ENCODE measurements at regions not wholly inside any gene's neighbourhood (a gene's known extent, or its start where the extent isn't known, plus 50 kb on each side); places are given as distances from the start of the nearest gene placed in this dataset.
"Not testable (repeated sequence)": the region's sequence is repeated elsewhere in the genome, so short reads cannot be mapped to it uniquely, and the experiment has no call there.

DNA sequence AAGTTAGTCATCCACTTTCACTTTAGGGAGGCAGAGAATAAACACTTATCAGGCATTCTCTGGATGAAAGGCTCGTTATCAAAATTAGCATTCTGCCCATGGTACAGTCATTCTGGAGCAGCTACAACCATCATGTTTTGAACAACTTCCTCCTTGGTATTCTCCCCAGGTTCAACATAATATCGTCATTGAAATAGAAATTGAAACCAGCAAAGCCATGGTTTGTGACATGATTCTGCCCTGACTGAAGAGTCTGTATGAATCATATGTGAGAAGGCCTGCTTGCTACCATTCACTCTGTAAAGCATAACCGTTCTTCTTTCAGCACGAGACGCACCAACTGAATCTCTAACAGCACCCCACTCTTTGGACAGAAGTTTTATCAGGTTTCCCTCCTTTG lies 127.5 kb upstream of the RADX start:
- Histone ChIP-seq H3K9ac (ENCODE audit: control insufficient read depth, extremely low read depth, insufficient read depth, low read length) (no peak overlapping the region), H3K4me3 (ENCODE audit: control insufficient read depth in 2 of 3, extremely low read depth in 1 of 3, insufficient read depth in 2 of 3, low read depth in 1 of 3, low read length in 3 of 3) (no peak overlapping the region), H4K20me1 (ENCODE audit: control insufficient read depth, extremely low read depth, insufficient read depth, low read length) (no peaks in the 10 kb centered on the region), H3K4me1 (ENCODE audit: control insufficient read depth, extremely low read depth, insufficient read depth, low read length) (no peaks in the 10 kb centered on the region), H2AFZ (ENCODE audit: control insufficient read depth, low read length) (no peak overlapping the region), H3K9me1 (ENCODE audit: control insufficient read depth, extremely low read depth, insufficient read depth, low read length) (no peaks in the 10 kb centered on the region), H3K9me3 (ENCODE audit: control insufficient read depth, low read depth, low read length) (no peaks in the 10 kb centered on the region), H3K36me3 (ENCODE audit: control insufficient read depth in 2 of 2, extremely low read depth in 1 of 2, insufficient read depth in 2 of 2, low read length in 2 of 2) (no peaks in the 10 kb centered on the region), H3K27me3 (ENCODE audit: control insufficient read depth, extremely low read depth, insufficient read depth, low read length) (peaks cover 2% of the 10 kb centered on the region), H3K27ac (ENCODE audit: control insufficient read depth, insufficient read depth, low read length) (no peak overlapping the region), H3K79me2 (ENCODE audit: control insufficient read depth, insufficient read depth, low read length) (no peaks in the 10 kb centered on the region), H3K4me2 (ENCODE audit: control insufficient read depth, extremely low read depth, insufficient read depth, low read depth, low read length) (no peak overlapping the region)
- FAIRE-seq (no peak), DNase-seq (ENCODE audit: low read depth, low spot score) (no peak)
- TF ChIP-seq, protein P1, sequence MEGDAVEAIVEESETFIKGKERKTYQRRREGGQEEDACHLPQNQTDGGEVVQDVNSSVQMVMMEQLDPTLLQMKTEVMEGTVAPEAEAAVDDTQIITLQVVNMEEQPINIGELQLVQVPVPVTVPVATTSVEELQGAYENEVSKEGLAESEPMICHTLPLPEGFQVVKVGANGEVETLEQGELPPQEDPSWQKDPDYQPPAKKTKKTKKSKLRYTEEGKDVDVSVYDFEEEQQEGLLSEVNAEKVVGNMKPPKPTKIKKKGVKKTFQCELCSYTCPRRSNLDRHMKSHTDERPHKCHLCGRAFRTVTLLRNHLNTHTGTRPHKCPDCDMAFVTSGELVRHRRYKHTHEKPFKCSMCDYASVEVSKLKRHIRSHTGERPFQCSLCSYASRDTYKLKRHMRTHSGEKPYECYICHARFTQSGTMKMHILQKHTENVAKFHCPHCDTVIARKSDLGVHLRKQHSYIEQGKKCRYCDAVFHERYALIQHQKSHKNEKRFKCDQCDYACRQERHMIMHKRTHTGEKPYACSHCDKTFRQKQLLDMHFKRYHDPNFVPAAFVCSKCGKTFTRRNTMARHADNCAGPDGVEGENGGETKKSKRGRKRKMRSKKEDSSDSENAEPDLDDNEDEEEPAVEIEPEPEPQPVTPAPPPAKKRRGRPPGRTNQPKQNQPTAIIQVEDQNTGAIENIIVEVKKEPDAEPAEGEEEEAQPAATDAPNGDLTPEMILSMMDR (optimal IDR thresholded peaks at IDR 0.05 in 1 of 3, IDR thresholded peaks at IDR 0.05 in 1 of 3, conservative IDR thresholded peaks at IDR 0.05 in 1 of 3; ENCODE audit: extremely low read depth in 1 of 3, insufficient read depth in 2 of 3, low read length in 3 of 3), result no peak
- no peak for TF ChIP-seq EZH2 (IDR thresholded peaks at IDR 0.05; ENCODE audit: low read length)
- dilution Hi-C loops (cut with MboI; ENCODE audit: extremely low pct_ligation_motif_present, low sequenced_read_pairs), result no loop called here

GRCh38 chrX:106493210-106493816 lies 118.5 kb upstream of the RADX start:
- H3K27ac ChIP-seq (ENCODE audit: control insufficient read depth, insufficient read depth, low read length); dilution Hi-C loops (cut with MboI; ENCODE audit: extremely low pct_ligation_motif_present, low sequenced_read_pairs); H3K9me1 ChIP-seq (ENCODE audit: control insufficient read depth, extremely low read depth, insufficient read depth, low read length); H3K9me3 ChIP-seq (ENCODE audit: control insufficient read depth, low read depth, low read length); H2AFZ ChIP-seq (ENCODE audit: control insufficient read depth, low read length); H3K36me3 ChIP-seq (ENCODE audit: control insufficient read depth in 2 of 2, extremely low read depth in 1 of 2, insufficient read depth in 2 of 2, low read length in 2 of 2); FAIRE-seq; H3K4me1 ChIP-seq (ENCODE audit: control insufficient read depth, extremely low read depth, insufficient read depth, low read length); H4K20me1 ChIP-seq (ENCODE audit: control insufficient read depth, extremely low read depth, insufficient read depth, low read length); DNase-seq (ENCODE audit: low read depth, low spot score); H3K9ac ChIP-seq (ENCODE audit: control insufficient read depth, extremely low read depth, insufficient read depth, low read length); H3K4me3 ChIP-seq (ENCODE audit: control insufficient read depth in 2 of 3, extremely low read depth in 1 of 3, insufficient read depth in 2 of 3, low read depth in 1 of 3, low read length in 3 of 3); H3K4me2 ChIP-seq (ENCODE audit: control insufficient read depth, extremely low read depth, insufficient read depth, low read depth, low read length); H3K27me3 ChIP-seq (ENCODE audit: control insufficient read depth, extremely low read depth, insufficient read depth, low read length); H3K79me2 ChIP-seq (ENCODE audit: control insufficient read depth, insufficient read depth, low read length): not testable (repeated sequence)

DNA sequence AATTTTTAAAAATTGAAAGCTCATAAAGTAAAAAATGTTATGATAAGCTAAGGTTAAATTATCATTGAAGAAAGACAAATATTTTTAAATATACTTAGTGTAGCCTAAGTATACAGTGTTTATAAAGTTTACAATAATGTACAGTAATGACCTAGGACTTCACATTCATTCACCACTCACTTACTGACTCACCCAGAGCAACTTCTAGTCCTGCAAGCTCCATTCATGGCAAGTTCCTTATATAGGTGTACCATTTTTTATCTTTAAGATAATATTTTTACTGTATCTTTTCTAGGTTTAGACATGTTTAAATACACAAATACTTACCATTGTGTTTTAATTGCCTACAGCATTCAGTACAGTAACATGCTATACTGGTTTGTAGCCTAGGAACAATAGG lies 112.3 kb upstream of the RADX start:
- no peak for DNase-seq (ENCODE audit: low read depth, low spot score)
- Histone ChIP-seq H3K4me2 (ENCODE audit: control insufficient read depth, extremely low read depth, insufficient read depth, low read depth, low read length) (no peak overlapping the region), H3K27ac (ENCODE audit: control insufficient read depth, insufficient read depth, low read length) (no peak overlapping the region), H2AFZ (ENCODE audit: control insufficient read depth, low read length) (no peak overlapping the region), H3K27me3 (ENCODE audit: control insufficient read depth, extremely low read depth, insufficient read depth, low read length) (no peaks in the 10 kb centered on the region), H3K36me3 (ENCODE audit: control insufficient read depth in 2 of 2, extremely low read depth in 1 of 2, insufficient read depth in 2 of 2, low read length in 2 of 2) (no peaks in the 10 kb centered on the region), H4K20me1 (ENCODE audit: control insufficient read depth, extremely low read depth, insufficient read depth, low read length) (no peaks in the 10 kb centered on the region), H3K4me1 (ENCODE audit: control insufficient read depth, extremely low read depth, insufficient read depth, low read length) (no peaks in the 10 kb centered on the region), H3K9me3 (ENCODE audit: control insufficient read depth, low read depth, low read length) (no peaks in the 10 kb centered on the region), H3K4me3 (ENCODE audit: control insufficient read depth in 2 of 3, extremely low read depth in 1 of 3, insufficient read depth in 2 of 3, low read depth in 1 of 3, low read length in 3 of 3) (no peak overlapping the region), H3K9ac (ENCODE audit: control insufficient read depth, extremely low read depth, insufficient read depth, low read length) (no peak overlapping the region), H3K9me1 (ENCODE audit: control insufficient read depth, extremely low read depth, insufficient read depth, low read length) (no peaks in the 10 kb centered on the region), H3K79me2 (ENCODE audit: control insufficient read depth, insufficient read depth, low read length) (no peaks in the 10 kb centered on the region)
- FAIRE-seq, result no peak
- dilution Hi-C loops (cut with MboI; ENCODE audit: extremely low pct_ligation_motif_present, low sequenced_read_pairs), result no loop called here
- TF ChIP-seq, protein P1 (optimal IDR thresholded peaks at IDR 0.05 in 1 of 3, IDR thresholded peaks at IDR 0.05 in 1 of 3, conservative IDR thresholded peaks at IDR 0.05 in 1 of 3; ENCODE audit: extremely low read depth in 1 of 3, insufficient read depth in 2 of 3, low read length in 3 of 3), result no peak
- no peak for TF ChIP-seq EZH2 (IDR thresholded peaks at IDR 0.05; ENCODE audit: low read length)
